SU-DHL-6 (cell line): ENCODE measurements at regions not wholly inside any gene's neighbourhood (a gene's known extent, or its start where the extent isn't known, plus 50 kb on each side); places are given as distances from the start of the nearest gene placed in this dataset.

Source experiments
- EZH2phosphoT487 ChIP-seq: fragments of 200-600 bp; sonication (generic), shearing (Covaris generic); conservative IDR thresholded peaks from 2 replicates; pipeline ENCODE4 v1.6.1; 2018; ENCODE audit warnings: mild to moderate bottlenecking, antibody characterized with exemption, low read length, moderate library complexity, mixed read lengths
- TF ChIP-seq, protein P1 (sequence below): fragments of 200-600 bp; sonication (generic); IDR thresholded peaks from one replicate; pipeline ENCODE4 v1.5.1; 2017; ENCODE audit warnings: antibody characterized with exemption, mild to moderate bottlenecking, low read length, moderate library complexity; ENCODE audit not compliant: insufficient read depth, poor library complexity, severe bottlenecking

DNA sequence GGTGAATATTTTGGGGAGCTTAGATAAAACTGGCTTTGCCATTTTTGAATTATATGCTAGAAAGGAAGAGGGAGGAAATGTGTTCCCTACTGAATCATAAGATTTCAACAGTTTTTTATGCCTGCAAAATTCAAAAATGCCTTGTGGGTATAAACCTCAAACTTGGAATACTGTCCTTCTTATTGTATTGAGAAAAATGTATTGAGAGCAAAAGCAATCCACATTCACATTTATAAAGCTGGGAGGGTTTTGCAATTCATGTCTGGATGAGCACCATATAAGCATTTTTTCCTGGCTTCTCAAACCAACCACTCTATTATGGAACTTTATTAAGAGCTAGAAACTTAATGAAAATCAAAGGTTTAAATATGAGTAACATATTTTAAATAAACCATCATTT, 289.8 kb downstream of the PCDH7 start:
- TF ChIP-seq, protein P1, sequence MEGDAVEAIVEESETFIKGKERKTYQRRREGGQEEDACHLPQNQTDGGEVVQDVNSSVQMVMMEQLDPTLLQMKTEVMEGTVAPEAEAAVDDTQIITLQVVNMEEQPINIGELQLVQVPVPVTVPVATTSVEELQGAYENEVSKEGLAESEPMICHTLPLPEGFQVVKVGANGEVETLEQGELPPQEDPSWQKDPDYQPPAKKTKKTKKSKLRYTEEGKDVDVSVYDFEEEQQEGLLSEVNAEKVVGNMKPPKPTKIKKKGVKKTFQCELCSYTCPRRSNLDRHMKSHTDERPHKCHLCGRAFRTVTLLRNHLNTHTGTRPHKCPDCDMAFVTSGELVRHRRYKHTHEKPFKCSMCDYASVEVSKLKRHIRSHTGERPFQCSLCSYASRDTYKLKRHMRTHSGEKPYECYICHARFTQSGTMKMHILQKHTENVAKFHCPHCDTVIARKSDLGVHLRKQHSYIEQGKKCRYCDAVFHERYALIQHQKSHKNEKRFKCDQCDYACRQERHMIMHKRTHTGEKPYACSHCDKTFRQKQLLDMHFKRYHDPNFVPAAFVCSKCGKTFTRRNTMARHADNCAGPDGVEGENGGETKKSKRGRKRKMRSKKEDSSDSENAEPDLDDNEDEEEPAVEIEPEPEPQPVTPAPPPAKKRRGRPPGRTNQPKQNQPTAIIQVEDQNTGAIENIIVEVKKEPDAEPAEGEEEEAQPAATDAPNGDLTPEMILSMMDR: no peak
- TF ChIP-seq EZH2phosphoT487: no peak
